GM18868 (cell line): ENCODE measurements at regions not wholly inside any gene's neighbourhood (a gene's known extent, or its start where the extent isn't known, plus 50 kb on each side); places are given as distances from the start of the nearest gene placed in this dataset.
A peak's percentile ranks its signal among the peaks of the same experiment; 100 is the strongest.
"Not testable (repeated sequence)": the region's sequence is repeated elsewhere in the genome, so short reads cannot be mapped to it uniquely, and the experiment has no call there.

Source experiments
- ATAC-seq: cut with Tn5 transposase; IDR thresholded peaks from one replicate; pipeline ENCODE4 v1.9.1; 2021; ENCODE audit warnings: mild to moderate bottlenecking, moderate library complexity; ENCODE audit not compliant: unreplicated experiment

DNA sequence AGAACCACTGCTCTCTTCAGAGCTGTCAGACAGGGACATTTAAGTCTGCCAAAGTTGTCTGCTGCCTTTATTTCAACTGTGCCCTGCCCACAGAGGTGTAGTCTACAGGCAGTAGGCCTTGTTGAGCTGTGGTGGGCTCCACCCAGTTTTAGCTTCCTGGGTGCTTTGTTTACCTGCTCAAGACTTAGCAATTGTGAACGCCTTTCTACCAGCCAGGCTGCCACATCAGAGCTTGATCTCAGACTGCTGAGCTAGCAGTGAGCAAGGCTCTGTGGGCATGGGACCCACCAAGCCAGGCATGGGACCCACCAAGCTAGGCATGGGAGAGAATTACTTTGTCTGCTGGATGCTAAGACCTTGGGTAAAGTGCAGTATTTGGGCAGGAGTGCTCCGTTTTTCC, 351.8 kb downstream of the CDY1 start:
- not testable (repeated sequence) for ATAC-seq

DNA sequence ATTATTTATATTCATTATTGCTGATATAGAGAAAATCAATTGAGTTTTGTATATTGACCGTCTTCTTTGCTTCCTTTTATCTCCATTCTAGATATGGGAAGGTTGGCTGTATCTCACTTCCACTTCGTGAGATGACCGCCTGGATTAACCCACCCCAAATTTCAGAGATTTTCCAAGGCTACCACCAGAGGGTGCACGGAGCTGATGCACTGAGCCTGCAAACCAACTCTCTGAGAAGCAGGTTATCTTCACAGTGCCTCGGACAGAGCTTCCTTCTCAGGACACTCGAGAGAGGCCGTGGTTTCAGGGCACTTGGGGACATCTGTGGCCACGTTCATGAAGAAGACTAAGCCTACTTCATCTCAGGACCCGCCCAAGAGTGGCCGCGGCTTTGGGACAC, 365.8 kb downstream of the CDY1 start:
- peak; percentile 60 for ATAC-seq

GRCh38 chrY:25999848-26000247, 377.9 kb downstream of the CDY1 start:
- not testable (repeated sequence) for ATAC-seq

DNA sequence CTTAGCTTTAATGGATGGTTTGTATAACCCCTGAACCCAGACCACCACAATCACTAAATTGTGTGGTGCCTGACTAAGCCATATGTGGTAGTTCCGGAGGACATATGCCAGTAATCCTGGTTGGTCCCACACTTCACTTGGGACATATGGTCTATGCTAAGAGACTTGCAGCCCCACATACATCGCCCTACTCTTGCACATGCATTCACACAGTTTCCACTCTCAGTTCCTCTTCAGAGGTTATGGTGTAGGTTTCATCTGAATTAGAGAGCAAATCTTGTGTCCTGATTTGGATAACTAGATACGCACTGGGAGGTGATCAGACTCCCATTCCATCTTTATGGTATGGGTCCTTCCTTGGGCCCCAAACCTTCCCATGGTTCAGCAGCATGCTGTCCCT, 425.4 kb downstream of the CDY1 start:
- ATAC-seq = peak; percentile 92

- ATAC-seq = not testable (repeated sequence)
Measured at GRCh38 chrY:26057949-26058348, 436.0 kb downstream of the CDY1 start.

DNA sequence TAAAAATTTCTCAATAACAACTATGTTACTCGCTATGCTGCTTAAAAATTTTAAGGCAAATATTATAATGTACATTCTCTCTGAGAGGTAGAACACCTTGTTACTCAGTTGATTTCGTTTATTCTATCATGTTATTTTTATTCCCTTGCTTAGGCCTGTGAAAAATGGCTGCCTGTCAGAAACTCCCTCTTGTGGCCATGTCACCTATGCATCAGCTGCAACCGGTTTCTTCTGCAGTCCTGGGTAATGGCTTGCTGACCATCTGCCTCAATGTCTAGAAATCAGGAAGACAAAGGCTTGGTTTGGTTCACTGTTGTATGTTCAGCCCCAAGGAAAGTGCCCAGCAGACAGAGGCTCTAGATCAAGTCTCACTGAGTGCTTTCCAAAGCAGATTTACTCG, 437.3 kb downstream of the CDY1 start:
- ATAC-seq = peak; percentile 61

DNA sequence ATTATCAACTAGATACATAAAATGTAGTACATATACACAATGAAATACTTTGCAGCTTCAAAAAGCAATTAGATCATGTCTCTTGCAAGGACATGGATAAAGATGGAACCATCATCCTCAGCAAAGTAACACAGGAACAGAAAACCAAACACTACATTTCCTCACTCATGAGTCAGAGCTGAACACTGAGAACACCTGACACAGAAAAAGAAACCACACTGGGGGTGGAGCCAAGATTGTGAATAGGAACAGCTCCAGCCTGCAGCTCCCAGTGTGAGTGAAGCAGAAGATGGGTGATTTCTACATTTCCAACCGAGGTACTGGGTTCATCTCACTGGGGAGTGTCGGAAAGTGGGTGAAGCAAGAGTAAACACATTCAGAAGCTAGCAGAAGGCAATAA, 451.2 kb downstream of the CDY1 start:
- ATAC-seq = peak; percentile 99

DNA sequence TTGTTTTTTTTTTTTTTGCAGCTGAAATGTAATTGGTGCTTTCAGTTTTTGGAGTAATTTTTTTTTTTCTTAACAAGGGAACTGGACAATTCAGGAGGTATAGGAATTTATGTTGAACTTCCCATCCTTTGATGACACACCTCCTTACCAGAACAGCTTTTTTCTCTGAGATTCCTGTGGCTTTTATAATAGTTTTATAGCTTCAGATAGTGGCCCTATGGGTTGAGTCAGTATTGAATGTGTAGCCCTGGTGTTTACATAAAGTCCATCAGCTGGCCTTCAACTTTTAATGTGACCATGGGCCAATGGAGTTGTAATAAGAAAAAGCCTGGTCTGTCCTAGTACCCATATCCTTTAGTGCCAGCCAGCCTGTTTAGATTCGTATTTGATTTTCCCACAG, 457.5 kb downstream of the CDY1 start:
- ATAC-seq = not testable (repeated sequence)

- not testable (repeated sequence) for ATAC-seq
Measured at GRCh38 chrY:26081266-26081665, 459.3 kb downstream of the CDY1 start.

DNA sequence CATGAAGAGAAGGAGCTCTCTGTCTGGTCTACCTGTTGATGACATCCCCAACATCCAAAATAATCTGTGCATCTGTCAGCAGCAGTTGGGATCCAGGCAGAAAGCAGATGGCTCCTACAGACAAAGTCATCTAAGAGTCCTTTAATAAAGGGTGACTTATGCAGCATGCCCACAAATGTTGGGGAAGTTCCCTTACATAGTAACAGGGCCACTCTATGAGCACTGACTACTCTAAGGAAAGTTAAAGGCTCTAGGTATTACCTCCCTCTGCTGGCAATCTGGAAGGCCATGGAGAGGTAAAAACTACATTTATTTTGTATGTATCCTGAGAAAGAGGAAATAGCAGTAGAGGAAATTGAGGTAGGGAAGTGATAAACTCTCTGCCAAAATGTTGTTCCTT, 465.2 kb downstream of the CDY1 start:
- ATAC-seq = peak; percentile 52
